ENCODE measurements at regions not wholly inside any gene's neighbourhood (a gene's known extent, or its start where the extent isn't known, plus 50 kb on each side); places are given as distances from the start of the nearest gene placed in this dataset.

DNA sequence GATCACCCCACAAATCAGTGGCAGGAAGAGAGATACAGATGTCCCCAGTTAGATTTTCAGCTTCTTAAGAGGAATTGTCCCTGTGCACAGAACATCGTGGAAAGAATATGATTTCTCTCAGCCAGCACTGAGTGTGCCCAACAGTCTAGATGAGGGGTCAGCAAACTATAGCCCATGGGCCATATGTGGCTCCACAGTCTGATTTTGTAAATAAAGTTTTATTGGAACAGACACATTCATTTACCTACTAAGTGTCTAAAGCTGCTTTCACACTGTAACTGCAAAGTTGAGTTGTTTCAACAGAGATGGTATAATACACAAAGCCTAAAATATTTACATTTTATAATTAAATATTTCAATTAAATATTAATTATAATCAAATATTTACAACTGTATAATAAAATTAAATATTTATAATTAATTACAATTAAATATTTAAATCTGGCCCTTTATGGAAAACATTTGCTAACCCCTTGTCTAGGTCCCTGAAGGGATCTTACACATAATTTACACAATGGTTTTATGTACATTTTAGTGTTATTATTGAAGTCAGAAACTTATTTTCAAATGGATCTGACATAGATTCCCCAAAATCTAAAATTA, 407.6 kb downstream of the PTPRU start:
- DNase-seq (ENCODE audit: low read depth) = no peak

DNA sequence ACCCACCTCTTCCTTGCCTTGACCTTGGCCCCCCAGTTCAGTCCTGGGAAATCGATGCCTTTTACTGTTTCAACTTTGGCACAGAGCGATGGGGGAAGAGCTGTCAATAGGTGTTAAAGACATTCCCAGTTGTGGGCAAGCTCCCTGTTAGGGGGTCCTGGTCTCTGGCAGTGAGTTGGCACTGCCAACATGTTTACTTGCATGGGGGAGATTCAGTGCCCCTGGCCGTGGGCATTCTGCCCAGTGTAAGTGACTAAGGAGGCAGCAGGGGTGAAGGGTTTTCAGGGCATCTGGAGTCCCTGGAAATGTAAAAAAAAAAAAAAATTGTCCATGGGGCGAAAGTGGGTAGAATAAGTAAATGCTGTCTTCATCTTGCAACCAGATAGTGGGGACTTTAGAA, 407.0 kb downstream of the PTPRU start:
- DNase-seq (ENCODE audit: low read depth) = no peak

DNA sequence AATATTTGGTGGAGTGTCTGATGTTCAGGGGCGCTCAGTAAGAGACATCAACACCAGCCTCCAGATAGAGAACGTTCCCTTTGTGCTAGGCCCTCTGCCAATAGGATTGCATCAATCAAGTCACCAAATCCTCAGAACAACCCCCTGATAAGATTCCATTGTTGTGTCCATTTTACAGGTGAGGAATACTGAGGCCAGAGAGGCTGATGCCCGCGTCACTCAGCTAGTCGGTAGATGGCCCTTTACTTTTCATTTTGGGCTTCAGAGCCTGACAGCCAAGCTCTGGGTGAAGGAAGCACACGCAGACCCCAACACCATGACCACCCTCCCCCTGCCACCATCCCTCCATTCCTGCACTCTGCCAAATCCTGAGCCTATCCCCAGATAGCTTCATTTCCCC, 406.2 kb downstream of the PTPRU start:
- DNase-seq (ENCODE audit: low read depth) = no peak

DNA sequence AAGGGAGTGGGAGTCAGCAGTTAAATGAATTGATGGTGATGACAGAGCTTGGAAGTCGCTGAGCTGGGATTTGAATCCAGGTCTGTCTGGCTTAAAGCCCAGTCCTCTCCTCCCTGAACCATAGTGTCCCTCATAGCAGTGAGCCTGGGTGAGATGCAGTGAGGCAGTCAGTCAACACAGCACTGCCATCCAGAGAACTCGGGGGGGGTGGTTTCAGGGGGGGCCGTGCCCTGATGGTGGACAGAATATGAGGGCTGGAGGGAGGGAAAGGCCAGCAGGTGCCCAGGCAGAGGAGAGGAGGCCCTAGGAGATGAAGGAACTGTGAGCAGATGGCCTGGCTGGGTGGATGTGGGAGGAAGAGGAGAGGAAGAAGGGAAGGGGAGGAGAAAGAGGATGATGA, 405.6 kb downstream of the PTPRU start:
- DNase-seq (ENCODE audit: low read depth) = no peak

- DNase-seq (ENCODE audit: low read depth) = no peak
These were observed 404.1 kb downstream of the PTPRU start for GRCh38 chr1:29640428-29640785.

DNA sequence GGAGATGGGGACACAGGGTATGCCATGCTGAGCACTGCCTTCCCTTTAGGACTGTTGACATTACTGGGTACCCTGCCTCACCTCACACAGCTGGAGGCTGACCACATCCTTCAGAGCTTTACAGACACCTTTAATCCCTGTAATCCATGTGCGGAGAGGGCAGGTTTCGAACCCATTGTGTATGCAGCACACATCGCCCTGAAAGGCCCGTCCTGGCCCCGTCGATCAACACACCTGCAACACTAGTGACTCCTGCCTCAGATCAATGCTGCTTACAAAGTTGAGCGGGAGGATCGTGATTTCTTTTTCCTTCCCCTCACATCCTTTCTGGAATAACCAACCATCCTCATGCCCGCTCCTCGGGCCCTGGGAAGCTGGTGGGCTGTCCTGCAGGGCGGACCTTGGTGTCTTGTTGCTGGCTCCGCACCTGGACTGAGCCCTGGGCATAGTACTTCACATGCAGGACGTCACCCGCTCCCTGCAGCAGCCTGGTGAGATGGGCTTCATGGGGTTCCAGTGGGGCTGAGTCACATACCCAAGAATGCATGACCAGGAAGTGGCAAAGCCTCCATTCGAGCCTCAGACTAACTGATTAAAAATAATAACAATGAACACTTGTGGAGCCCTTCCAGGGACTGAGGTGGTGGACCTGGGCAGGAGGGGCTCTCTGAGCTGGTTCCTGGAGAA, 403.6 kb downstream of the PTPRU start:
- DNase-seq (ENCODE audit: low read depth) = no peak

DNA sequence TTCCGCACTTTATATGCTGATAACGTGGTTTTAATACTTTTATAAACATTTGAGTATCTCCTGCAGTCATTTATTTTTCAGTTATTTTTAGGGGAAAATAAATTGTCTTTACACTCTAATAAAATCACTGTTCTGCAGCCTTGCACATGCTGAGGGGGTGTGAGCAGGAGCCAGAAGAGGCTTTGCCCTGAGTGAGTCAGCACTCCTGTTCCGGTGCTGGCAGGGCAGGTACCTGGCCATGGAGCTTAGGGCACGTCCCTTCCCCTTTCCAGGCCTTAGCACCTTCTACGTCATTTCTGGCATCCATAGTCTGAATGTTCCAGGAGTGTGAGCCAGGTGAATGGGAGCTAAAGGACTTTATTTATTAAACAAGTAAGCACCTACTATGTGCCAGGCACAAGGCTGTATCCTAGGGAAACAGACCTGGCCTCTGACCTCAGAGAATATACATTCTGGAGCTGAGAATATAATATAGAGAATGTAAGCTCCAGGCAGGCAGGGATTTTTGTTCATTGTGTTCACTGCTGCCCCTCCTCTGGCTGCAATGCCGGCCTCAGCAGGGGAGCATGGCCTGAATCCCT, 402.9 kb downstream of the PTPRU start:
- no peak for DNase-seq (ENCODE audit: low read depth)

DNA sequence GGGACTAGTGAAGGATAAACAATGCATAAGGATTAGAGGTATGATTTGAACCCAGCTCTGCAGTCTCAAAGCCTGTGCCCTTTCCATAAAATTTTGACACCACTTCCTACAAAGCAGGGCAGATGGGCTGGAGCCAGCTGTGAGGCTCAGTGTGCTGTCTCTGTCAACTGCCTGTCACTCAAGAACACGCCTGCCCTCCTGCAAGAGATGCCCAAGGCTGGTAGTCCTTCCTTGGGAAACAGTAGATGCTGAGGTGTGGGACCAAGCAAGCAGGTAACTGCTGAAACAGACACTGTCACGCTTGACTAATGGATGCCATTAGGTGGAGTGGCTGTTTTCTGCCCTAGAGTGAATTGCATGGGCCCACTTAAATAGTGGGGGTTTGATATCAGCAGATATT, 402.0 kb downstream of the PTPRU start:
- DNase-seq (ENCODE audit: low read depth) = no peak

DNA sequence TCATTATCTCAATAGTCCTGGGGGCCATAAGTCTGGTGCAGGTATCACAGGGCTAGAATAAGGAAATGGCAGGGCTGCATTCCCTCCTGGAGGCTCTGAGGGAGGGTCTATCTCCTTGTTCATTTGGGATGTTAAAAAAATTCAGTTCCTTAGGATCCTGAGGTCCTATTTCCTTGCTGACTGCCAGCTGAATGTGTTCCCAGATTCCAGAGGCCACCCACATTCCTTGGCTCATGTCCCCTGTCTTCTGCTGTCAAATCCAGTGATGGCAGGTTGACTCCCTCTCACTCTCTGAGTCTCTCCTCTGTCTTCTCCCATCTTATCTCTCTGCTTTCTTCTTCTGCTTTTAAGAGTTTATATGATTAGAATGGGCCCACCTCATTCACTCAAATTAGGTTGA, 400.6 kb downstream of the PTPRU start:
- DNase-seq (ENCODE audit: low read depth) = no peak

DNA sequence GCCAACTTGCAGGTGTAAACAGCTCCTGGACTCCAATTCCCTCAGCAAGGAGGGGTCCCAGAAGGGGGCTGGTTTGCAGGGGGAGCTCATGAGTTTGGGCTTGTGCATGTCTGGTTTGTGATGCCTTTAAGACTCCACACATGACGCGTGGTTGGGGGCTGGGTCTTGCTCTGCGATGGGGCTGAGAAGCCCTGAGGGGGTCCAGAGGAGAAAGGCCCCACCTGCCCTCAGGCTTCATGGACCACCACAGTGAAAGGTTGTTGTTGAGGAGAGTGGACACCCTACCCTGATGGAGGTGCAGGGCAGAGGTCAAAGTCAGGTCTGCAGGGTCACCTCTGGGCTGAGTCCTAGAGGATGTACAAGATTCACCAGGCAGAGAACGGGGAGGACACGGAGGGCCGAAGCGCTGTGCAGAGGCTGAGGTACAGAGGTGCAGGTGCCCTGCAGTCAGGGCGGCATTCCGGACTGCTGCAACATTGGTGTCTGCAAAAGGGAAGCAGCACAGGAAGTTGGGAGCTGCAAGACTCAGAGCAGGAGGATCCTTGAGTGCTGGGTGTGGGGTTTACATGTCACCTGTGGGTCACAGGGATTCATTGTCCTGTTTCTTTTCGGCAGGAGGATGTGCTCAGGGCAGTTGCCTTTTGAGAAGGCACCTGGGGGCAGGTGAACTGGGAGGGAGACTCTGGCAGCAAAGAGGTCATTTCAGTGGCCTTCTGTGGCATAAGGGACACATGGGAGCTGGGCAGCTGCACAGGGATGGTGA, 399.4 kb downstream of the PTPRU start:
- DNase-seq (ENCODE audit: low read depth) = no peak

- no peak for DNase-seq (ENCODE audit: low read depth)
These were observed 398.5 kb downstream of the PTPRU start for GRCh38 chr1:29634746-29635335.

GRCh38 chr1:29634324-29634723, 398.0 kb downstream of the PTPRU start:
- DNase-seq (ENCODE audit: low read depth) = no peak

DNA sequence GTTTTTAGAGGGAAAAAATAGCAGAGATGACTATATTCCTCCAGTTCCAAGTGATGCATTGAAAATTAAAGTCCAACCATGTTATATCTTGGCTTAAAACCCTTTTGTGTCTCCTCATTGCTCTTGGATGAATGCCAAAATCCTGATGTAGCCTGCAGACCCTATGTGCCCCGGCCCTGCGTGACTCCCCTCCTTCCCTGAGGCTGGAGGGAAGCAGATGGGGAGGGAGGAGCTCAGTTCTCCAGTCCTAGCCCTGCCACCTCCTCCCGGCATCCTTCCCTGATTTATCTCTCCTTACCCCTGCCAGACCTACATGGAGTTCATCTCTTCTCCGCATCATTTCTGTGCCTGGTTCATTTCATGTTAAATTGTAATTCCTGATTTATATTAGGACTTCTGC, 397.4 kb downstream of the PTPRU start:
- DNase-seq (ENCODE audit: low read depth) = no peak

- DNase-seq (ENCODE audit: low read depth) = no peak
These were observed 396.7 kb downstream of the PTPRU start for GRCh38 chr1:29632806-29633615.

- no peak for DNase-seq (ENCODE audit: low read depth)
These were observed 395.8 kb downstream of the PTPRU start for GRCh38 chr1:29631836-29632805.

GRCh38 chr1:29631361-29631760, 395.0 kb downstream of the PTPRU start:
- DNase-seq (ENCODE audit: low read depth) = no peak

GRCh38 chr1:29630756-29631155, 394.4 kb downstream of the PTPRU start:
- no peak for DNase-seq (ENCODE audit: low read depth)

GRCh38 chr1:29629814-29630516, 393.6 kb downstream of the PTPRU start:
- DNase-seq (ENCODE audit: low read depth) = no peak

DNA sequence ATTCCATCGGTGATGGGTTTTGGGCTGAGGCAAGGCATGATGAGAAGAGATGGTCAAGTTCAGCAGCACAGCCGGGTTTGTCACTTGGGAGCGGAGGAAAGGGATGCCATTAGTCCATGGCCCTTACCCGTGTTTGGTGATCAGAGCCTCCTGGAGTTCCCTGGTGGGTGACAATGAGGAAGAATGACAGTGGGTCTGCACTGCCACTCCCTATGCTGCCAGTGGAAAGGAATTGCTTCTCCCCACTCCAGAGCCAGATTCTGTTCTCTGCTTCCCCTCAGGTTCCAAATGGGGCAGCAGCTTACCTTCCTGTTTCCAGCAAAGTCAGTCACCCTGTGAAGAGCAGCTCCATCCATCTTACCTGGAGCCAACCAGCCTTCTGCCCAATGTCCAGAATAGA, 393.1 kb downstream of the PTPRU start:
- DNase-seq (ENCODE audit: low read depth) = no peak

DNA sequence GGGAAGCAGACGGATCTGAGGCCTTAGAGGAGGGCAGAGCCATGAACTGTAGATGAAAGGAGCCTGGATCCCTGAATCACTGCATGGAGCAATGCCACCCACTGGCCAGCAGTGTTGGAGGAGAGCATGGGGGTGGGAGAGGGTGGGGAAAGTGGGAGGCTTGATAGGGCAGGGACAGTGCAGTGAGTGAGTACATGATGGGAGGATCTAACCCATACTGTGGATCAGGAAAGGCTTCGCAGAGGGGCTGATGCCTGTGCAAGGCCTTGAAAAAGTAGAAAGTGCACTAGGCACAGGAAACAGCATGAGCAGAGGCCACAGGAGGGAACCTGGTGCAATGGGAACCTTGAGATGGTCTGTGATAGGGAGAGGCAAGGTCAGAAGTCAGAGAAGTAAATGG, 391.9 kb downstream of the PTPRU start:
- DNase-seq (ENCODE audit: low read depth) = no peak

All from fibroblast of gingiva (primary cell).